Vagina (tissue), 2 donors: ENCODE measurements at regions not wholly inside any gene's neighbourhood (a gene's known extent, or its start where the extent isn't known, plus 50 kb on each side); places are given as distances from the start of the nearest gene placed in this dataset.

Experiments
- DNase-seq, 2 donors: peaks; one replicate each; pipeline ENCODE4 v3.0.0-alpha.2; 2017; ENCODE audit errors: extremely low spot score in 2 of 2
- H3K27ac ChIP-seq: fragments of 200-600 bp; sonication (generic); one replicate; pipeline ENCODE4 v1.5.1; 2019
- H3K27me3 ChIP-seq: fragments of 200-600 bp; sonication (generic); one replicate; pipeline ENCODE4 v1.5.1; 2019
- H3K36me3 ChIP-seq, 2 donors: fragments of 200-600 bp; sonication (generic); one replicate each; pipeline ENCODE4 v1.5.1; 2017 to 2019
- H3K4me1 ChIP-seq: fragments of 200-600 bp; sonication (generic); one replicate; pipeline ENCODE4 v1.5.1; 2019
- H3K4me3 ChIP-seq, 2 donors: fragments of 200-600 bp; sonication (generic); 1 replicate in 1 of 2; 2 replicates in 1 of 2; pipeline ENCODE4 v1.5.1; 2016 to 2019
- H3K9me3 ChIP-seq: fragments of 200-600 bp; sonication (generic); one replicate; pipeline ENCODE4 v1.5.1; 2019
- POLR2A ChIP-seq, 2 donors: fragments of 450-650 bp; IDR thresholded peaks; one replicate each; pipeline ENCODE4 v1.6.1; 2017; ENCODE audit warnings: antibody characterized with exemption in 2 of 2, mild to moderate bottlenecking in 2 of 2, moderate library complexity in 2 of 2
- POLR2AphosphoS5 ChIP-seq, 2 donors: sonication (generic); formaldehyde crosslinking; IDR thresholded peaks; one replicate each; pipeline ENCODE4 v1.9.0; 2017; ENCODE audit warnings: antibody characterized with exemption in 2 of 2, mild to moderate bottlenecking in 2 of 2, low read depth in 1 of 2; ENCODE audit not compliant: insufficient read depth in 1 of 2
- intact Hi-C: fragments of 100-400 bp; cut with DNase I; formaldehyde crosslinking; loops from one replicate; pipeline ENCODE4 v1.15.1; 2023
- TF ChIP-seq, protein P1 (sequence below), 3 experiments: fragments of 450-650 bp in 2 of 3; fragments of 200-600 bp in 1 of 3; sonication (generic) in 1 of 3; IDR thresholded peaks; one replicate each; pipeline ENCODE4 v1.5.1; 2017 to 2019; ENCODE audit warnings: antibody characterized with exemption in 3 of 3, mild to moderate bottlenecking in 2 of 3, moderate library complexity in 2 of 3

DNA sequence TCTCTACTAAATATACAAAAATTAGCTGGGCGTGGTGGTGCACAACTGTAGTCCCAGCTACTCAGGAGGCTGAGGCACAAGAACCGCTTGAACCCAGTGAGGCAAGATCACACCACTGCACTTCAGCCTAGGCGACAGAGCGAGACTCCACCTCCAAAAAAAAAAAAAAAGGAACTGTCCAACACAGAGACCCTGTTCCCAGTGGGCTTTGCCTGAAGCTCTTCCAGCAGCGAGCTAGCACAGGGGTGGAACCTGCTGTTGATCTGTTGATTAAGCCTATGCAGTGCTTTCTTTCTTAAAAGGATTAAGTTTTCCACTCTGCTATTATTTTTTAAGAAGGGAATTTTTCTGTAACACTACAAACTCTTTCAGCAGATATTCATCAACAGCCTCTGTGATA is 171.0 kb upstream of the TUT7 start:
- Histone ChIP-seq H3K4me1 (no peaks in the 10 kb centered on the region), H3K27ac (no peak overlapping the region), H3K36me3 (no peaks in the 10 kb centered on the region), H3K9me3 (no peaks in the 10 kb centered on the region), H3K27me3 (no peaks in the 10 kb centered on the region), H3K4me3 (no peak overlapping the region)
- intact Hi-C loops = no loop called here
- DNase-seq = no peak
- TF ChIP-seq POLR2AphosphoS5 (IDR thresholded peaks at IDR 0.05; ENCODE audit: insufficient read depth in 1 of 2, low read depth in 1 of 2) (no peak), POLR2A (IDR thresholded peaks at IDR 0.05) (no peak)
- TF ChIP-seq, protein P1, sequence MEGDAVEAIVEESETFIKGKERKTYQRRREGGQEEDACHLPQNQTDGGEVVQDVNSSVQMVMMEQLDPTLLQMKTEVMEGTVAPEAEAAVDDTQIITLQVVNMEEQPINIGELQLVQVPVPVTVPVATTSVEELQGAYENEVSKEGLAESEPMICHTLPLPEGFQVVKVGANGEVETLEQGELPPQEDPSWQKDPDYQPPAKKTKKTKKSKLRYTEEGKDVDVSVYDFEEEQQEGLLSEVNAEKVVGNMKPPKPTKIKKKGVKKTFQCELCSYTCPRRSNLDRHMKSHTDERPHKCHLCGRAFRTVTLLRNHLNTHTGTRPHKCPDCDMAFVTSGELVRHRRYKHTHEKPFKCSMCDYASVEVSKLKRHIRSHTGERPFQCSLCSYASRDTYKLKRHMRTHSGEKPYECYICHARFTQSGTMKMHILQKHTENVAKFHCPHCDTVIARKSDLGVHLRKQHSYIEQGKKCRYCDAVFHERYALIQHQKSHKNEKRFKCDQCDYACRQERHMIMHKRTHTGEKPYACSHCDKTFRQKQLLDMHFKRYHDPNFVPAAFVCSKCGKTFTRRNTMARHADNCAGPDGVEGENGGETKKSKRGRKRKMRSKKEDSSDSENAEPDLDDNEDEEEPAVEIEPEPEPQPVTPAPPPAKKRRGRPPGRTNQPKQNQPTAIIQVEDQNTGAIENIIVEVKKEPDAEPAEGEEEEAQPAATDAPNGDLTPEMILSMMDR (IDR thresholded peaks at IDR 0.05) = no peak

DNA sequence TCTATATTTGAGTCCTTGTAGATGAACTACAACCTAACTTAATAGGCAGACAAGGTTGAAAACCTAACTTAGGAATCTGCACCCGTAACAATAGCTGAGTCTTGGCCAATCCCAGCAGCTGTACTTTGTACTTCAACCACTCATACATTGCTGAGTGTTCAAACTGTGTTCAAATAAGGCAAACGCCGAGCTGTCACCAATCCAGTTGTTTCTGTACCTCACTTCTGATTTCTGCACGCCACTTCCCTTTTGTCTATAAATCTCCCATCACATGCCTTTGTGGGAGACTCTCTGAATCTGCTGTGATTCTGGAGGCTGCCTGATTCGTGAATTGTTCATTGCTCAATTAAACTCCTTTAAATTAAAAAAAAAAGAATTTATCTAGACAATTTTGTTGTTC is 167.8 kb upstream of the TUT7 start:
- intact Hi-C loops = no loop called here
- TF ChIP-seq POLR2A (IDR thresholded peaks at IDR 0.05) = no peak

DNA sequence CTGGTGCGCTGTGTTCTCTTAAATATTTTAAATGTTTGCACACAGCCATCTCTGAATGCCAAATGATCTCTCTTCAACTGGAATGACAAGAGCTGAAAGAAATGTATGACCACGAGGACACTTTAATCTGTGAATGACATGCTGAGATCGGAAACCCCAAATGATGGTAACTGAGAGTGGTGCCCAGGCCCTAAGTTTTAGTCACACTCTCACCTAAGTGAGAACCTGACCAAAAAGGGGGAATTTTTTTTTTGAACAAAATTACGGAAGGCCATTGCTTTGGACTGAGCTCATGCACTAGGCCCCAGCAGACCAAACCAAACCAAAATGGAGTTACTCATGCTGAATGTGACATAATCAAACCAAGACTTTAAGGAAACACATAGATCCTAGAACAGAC is 167.1 kb upstream of the TUT7 start:
- Histone ChIP-seq H3K9me3 (no peaks in the 10 kb centered on the region), H3K36me3 (no peaks in the 10 kb centered on the region), H3K27ac (no peak overlapping the region), H3K4me3 (no peak overlapping the region), H3K4me1 (no peaks in the 10 kb centered on the region), H3K27me3 (no peaks in the 10 kb centered on the region)
- TF ChIP-seq POLR2A (IDR thresholded peaks at IDR 0.05) (no peak), POLR2AphosphoS5 (IDR thresholded peaks at IDR 0.05; ENCODE audit: insufficient read depth in 1 of 2, low read depth in 1 of 2) (no peak)
- TF ChIP-seq, protein P1 (IDR thresholded peaks at IDR 0.05) = no peak
- no peak for DNase-seq
- intact Hi-C loops = no loop called here

More for the DNA sequence above, 167.8 kb upstream of the TUT7 start:
- H3K36me3 ChIP-seq = no peaks in the 10 kb centered on the region
- H3K27me3 ChIP-seq = no peaks in the 10 kb centered on the region
- no peaks in the 10 kb centered on the region for H3K4me1 ChIP-seq
- DNase-seq = no peak
- H3K27ac ChIP-seq = no peak overlapping the region
- H3K4me3 ChIP-seq = no peak overlapping the region
- no peaks in the 10 kb centered on the region for H3K9me3 ChIP-seq

DNA sequence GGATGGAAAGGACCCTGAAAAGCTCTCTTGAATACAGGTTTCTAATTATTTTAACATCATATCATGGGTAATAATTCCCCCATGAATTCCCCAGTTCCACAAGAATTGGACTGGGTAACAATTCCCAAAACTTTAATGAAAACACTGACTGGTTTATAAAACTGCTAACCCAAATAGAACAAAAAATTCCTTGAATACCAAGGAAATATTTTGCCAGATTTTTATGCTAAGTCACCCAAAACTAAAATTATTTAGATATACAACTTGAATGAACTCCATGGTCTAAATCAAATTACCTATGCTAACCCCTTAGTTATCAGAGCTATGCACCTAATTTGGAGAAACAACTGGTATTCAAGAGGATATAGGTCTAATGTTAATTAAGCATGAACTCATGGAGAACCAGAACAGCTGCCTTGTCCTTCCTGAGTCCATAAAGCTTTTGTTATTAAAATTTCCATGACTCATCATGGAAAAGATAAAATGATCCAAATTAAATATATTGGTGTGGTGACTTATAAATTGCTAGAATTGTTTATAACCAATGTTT is 164.9 kb upstream of the TUT7 start:
- H3K9me3 ChIP-seq = no peaks in the 10 kb centered on the region
- H3K4me3 ChIP-seq = no peak overlapping the region
- no peak for DNase-seq
- TF ChIP-seq, protein P1 (IDR thresholded peaks at IDR 0.05) = no peak
- TF ChIP-seq POLR2AphosphoS5 (IDR thresholded peaks at IDR 0.05; ENCODE audit: insufficient read depth in 1 of 2, low read depth in 1 of 2) (no peak), POLR2A (IDR thresholded peaks at IDR 0.05) (no peak)
- intact Hi-C loops = no loop called here
- H3K4me1 ChIP-seq = no peaks in the 10 kb centered on the region
- H3K27me3 ChIP-seq = no peaks in the 10 kb centered on the region
- H3K36me3 ChIP-seq = no peaks in the 10 kb centered on the region
- H3K27ac ChIP-seq = no peak overlapping the region

DNA sequence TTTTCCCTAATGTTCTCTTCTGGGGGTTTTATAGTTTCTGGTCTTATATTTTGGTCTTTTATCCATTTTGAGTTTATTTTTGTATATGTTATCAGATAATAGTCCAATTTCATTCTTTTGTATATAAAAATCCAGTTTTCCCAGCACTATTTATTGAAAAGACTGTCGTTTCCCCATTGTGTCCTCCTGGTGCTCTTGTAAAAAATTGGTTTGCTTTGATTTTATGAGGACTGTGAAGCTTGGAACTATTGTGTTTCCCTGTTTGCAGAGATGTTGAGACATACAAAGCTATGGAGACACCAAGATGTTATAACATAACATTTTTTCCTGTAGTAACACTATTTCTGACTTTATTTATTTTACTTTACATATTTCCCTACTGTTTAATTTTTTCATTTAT is 163.3 kb upstream of the TUT7 start:
- Histone ChIP-seq H3K27ac (no peak overlapping the region), H3K4me3 (no peak overlapping the region), H3K9me3 (no peaks in the 10 kb centered on the region), H3K27me3 (no peaks in the 10 kb centered on the region), H3K4me1 (no peaks in the 10 kb centered on the region), H3K36me3 (no peaks in the 10 kb centered on the region)
- intact Hi-C loops = no loop called here
- no peak for DNase-seq
- TF ChIP-seq POLR2A (IDR thresholded peaks at IDR 0.05) (no peak), POLR2AphosphoS5 (IDR thresholded peaks at IDR 0.05; ENCODE audit: insufficient read depth in 1 of 2, low read depth in 1 of 2) (no peak)
- TF ChIP-seq, protein P1 (IDR thresholded peaks at IDR 0.05) = no peak
